ENCODE measurements at regions not wholly inside any gene's neighbourhood (a gene's known extent, or its start where the extent isn't known, plus 50 kb on each side); places are given as distances from the start of the nearest gene placed in this dataset.

- no peak for TF ChIP-seq POLR2A (IDR thresholded peaks at IDR 0.05)
- no peak for TF ChIP-seq CTCF (IDR thresholded peaks at IDR 0.05)
Observed at GRCh38 chr7:96624954-96625353, 84.7 kb downstream of the SEM1 start.

Measured in Peyer's patch (tissue), 4 donors.